Activated CD8-positive, alpha-beta T cell treated with anti-CD3 and anti-CD28 coated beads, Interleukin-2, amount 10 ng/mL, durations not matched to agents 7 days and 5 days (primary cell): ENCODE measurements at regions not wholly inside any gene's neighbourhood (a gene's known extent, or its start where the extent isn't known, plus 50 kb on each side); places are given as distances from the start of the nearest gene placed in this dataset.
"Not testable (repeated sequence)": the region's sequence is repeated elsewhere in the genome, so short reads cannot be mapped to it uniquely, and the experiment has no call there.

Experiments used
- ATAC-seq: fragments of 150-1000 bp; cut with Tn5 transposase; one replicate; pipeline ENCODE4 v1.10.0; 2021; ENCODE audit warnings: moderate library complexity
- CTCF ChIA-PET: fragments of 350-600 bp; sonication (Branson Sonifier 250); formaldehyde crosslinking; loops from one replicate; lab custom pipeline; 2021; ENCODE audit warnings: antibody characterized with exemption; lab: Charles Lee
- POLR2A ChIA-PET: fragments of 350-600 bp; sonication (Branson Sonifier 250); formaldehyde crosslinking; loops from one replicate; lab custom pipeline; 2021; ENCODE audit warnings: antibody characterized with exemption; lab: Charles Lee
- DNase-seq: peaks from one replicate; pipeline ENCODE4 v3.0.0-alpha.2; 2020
- H3K27ac Mint-ChIP-seq: one replicate; pipeline ENCODE4 v1.8.0; 2021; ENCODE audit warnings: mild to moderate bottlenecking, mixed read lengths
- H3K27me3 Mint-ChIP-seq: one replicate; pipeline ENCODE4 v1.8.0; 2021; ENCODE audit warnings: low read depth, mixed read lengths
- H3K36me3 Mint-ChIP-seq: one replicate; pipeline ENCODE4 v1.8.0; 2021; ENCODE audit warnings: low read depth, mixed read lengths
- H3K4me1 Mint-ChIP-seq: one replicate; pipeline ENCODE4 v1.8.0; 2021; ENCODE audit warnings: low read depth, mixed read lengths
- H3K4me3 Mint-ChIP-seq: one replicate; pipeline ENCODE4 v1.8.0; 2021; ENCODE audit warnings: mild to moderate bottlenecking, mixed read lengths
- H3K9me3 Mint-ChIP-seq: one replicate; pipeline ENCODE4 v1.8.0; 2022; ENCODE audit warnings: mixed read lengths; ENCODE audit not compliant: insufficient read depth

GRCh38 chr12:60724984-60725383 lies 1129.2 kb downstream of the SLC16A7 start:
- POLR2A ChIA-PET = no interaction called here
- H3K4me1 Mint-ChIP-seq = no peaks in the 10 kb centered on the region
- H3K9me3 Mint-ChIP-seq = peaks cover 6% of the 10 kb centered on the region
- ATAC-seq = no peak
- no peak for DNase-seq
- H3K27me3 Mint-ChIP-seq = no peaks in the 10 kb centered on the region
- no peaks in the 10 kb centered on the region for H3K36me3 Mint-ChIP-seq
- no peak overlapping the region for H3K4me3 Mint-ChIP-seq
- CTCF ChIA-PET = no interaction called here
- no peak overlapping the region for H3K27ac Mint-ChIP-seq

- POLR2A ChIA-PET = no interaction called here
- Mint-ChIP-seq H3K27me3 (no peaks in the 10 kb centered on the region), H3K27ac (no peak overlapping the region), H3K9me3 (peaks cover 20% of the 10 kb centered on the region), H3K4me1 (no peaks in the 10 kb centered on the region), H3K4me3 (no peak overlapping the region), H3K36me3 (no peaks in the 10 kb centered on the region)
- ATAC-seq = no peak
- CTCF ChIA-PET = no interaction called here
- DNase-seq = no peak
Observed at GRCh38 chr12:60752589-60752988, 1156.8 kb downstream of the SLC16A7 start.

GRCh38 chr12:60758224-60758623 lies 1162.4 kb downstream of the SLC16A7 start:
- ATAC-seq (no peak), DNase-seq (no peak)
- peaks cover 9% of the 10 kb centered on the region for H3K9me3 Mint-ChIP-seq
- H3K27ac Mint-ChIP-seq = no peak overlapping the region
- POLR2A ChIA-PET = no interaction called here
- no peak overlapping the region for H3K4me3 Mint-ChIP-seq
- no peaks in the 10 kb centered on the region for H3K36me3 Mint-ChIP-seq
- H3K27me3 Mint-ChIP-seq = no peaks in the 10 kb centered on the region
- CTCF ChIA-PET = no interaction called here
- no peaks in the 10 kb centered on the region for H3K4me1 Mint-ChIP-seq

GRCh38 chr12:60760965-60761364 lies 1165.1 kb downstream of the SLC16A7 start:
- ChIA-PET CTCF (no interaction called here), POLR2A (no interaction called here)
- H3K4me1 Mint-ChIP-seq = no peaks in the 10 kb centered on the region
- DNase-seq = no peak
- peaks cover 3% of the 10 kb centered on the region for H3K9me3 Mint-ChIP-seq
- H3K27ac Mint-ChIP-seq = no peak overlapping the region
- H3K27me3 Mint-ChIP-seq = no peaks in the 10 kb centered on the region
- no peak overlapping the region for H3K4me3 Mint-ChIP-seq
- no peak for ATAC-seq
- no peaks in the 10 kb centered on the region for H3K36me3 Mint-ChIP-seq

- H3K9me3 Mint-ChIP-seq, H3K4me1 Mint-ChIP-seq, CTCF ChIA-PET, ATAC-seq, H3K27ac Mint-ChIP-seq, POLR2A ChIA-PET, H3K27me3 Mint-ChIP-seq, H3K4me3 Mint-ChIP-seq, DNase-seq, H3K36me3 Mint-ChIP-seq: not testable (repeated sequence)
Observed at GRCh38 chr12:60801166-60801565, 1205.3 kb downstream of the SLC16A7 start.

- H3K36me3 Mint-ChIP-seq = no peaks in the 10 kb centered on the region
- DNase-seq (no peak), ATAC-seq (no peak)
- ChIA-PET POLR2A (no interaction called here), CTCF (no interaction called here)
- no peak overlapping the region for H3K4me3 Mint-ChIP-seq
- no peaks in the 10 kb centered on the region for H3K4me1 Mint-ChIP-seq
- no peak overlapping the region for H3K27ac Mint-ChIP-seq
- no peaks in the 10 kb centered on the region for H3K27me3 Mint-ChIP-seq
- H3K9me3 Mint-ChIP-seq = peaks cover 9% of the 10 kb centered on the region
Observed at GRCh38 chr12:60803147-60803546, 1207.3 kb downstream of the SLC16A7 start.

GRCh38 chr12:60805364-60805763 lies 1209.5 kb downstream of the SLC16A7 start:
- Mint-ChIP-seq H3K27ac (no peak overlapping the region), H3K4me3 (no peak overlapping the region), H3K9me3 (peaks cover 3% of the 10 kb centered on the region), H3K36me3 (no peaks in the 10 kb centered on the region), H3K4me1 (no peaks in the 10 kb centered on the region), H3K27me3 (no peaks in the 10 kb centered on the region)
- ATAC-seq = no peak
- CTCF ChIA-PET = interaction anchor here (0.5 kb wide), 1 partner anchor 311 kb away, joined by 3 read pairs; no protein-coding TSS in a partner anchor
- no peak for DNase-seq
- POLR2A ChIA-PET = no interaction called here

GRCh38 chr12:60819794-60820193 lies 1224.0 kb downstream of the SLC16A7 start:
- H3K9me3 Mint-ChIP-seq = peaks cover 12% of the 10 kb centered on the region
- DNase-seq (no peak), ATAC-seq (no peak)
- no peak overlapping the region for H3K4me3 Mint-ChIP-seq
- no peak overlapping the region for H3K27ac Mint-ChIP-seq
- no peaks in the 10 kb centered on the region for H3K27me3 Mint-ChIP-seq
- ChIA-PET CTCF (no interaction called here), POLR2A (no interaction called here)
- no peaks in the 10 kb centered on the region for H3K4me1 Mint-ChIP-seq
- H3K36me3 Mint-ChIP-seq = no peaks in the 10 kb centered on the region

- no peak overlapping the region for H3K27ac Mint-ChIP-seq
- H3K9me3 Mint-ChIP-seq = no peaks in the 10 kb centered on the region
- DNase-seq = no peak
- ATAC-seq = no peak
- H3K4me1 Mint-ChIP-seq = no peaks in the 10 kb centered on the region
- no peaks in the 10 kb centered on the region for H3K36me3 Mint-ChIP-seq
- CTCF ChIA-PET = no interaction called here
- H3K27me3 Mint-ChIP-seq = no peaks in the 10 kb centered on the region
- H3K4me3 Mint-ChIP-seq = no peak overlapping the region
- POLR2A ChIA-PET = no interaction called here
Observed at GRCh38 chr12:60822580-60822979, 1226.8 kb downstream of the SLC16A7 start.

- H3K36me3 Mint-ChIP-seq = no peaks in the 10 kb centered on the region
- H3K4me1 Mint-ChIP-seq = no peaks in the 10 kb centered on the region
- DNase-seq (no peak), ATAC-seq (no peak)
- CTCF ChIA-PET = no interaction called here
- H3K27ac Mint-ChIP-seq = no peak overlapping the region
- POLR2A ChIA-PET = no interaction called here
- no peak overlapping the region for H3K4me3 Mint-ChIP-seq
- no peaks in the 10 kb centered on the region for H3K27me3 Mint-ChIP-seq
- peaks cover 10% of the 10 kb centered on the region for H3K9me3 Mint-ChIP-seq
Observed at GRCh38 chr12:60830381-60830780, 1234.6 kb downstream of the SLC16A7 start.

- Mint-ChIP-seq H3K9me3 (peaks cover 10% of the 10 kb centered on the region), H3K36me3 (no peaks in the 10 kb centered on the region), H3K27me3 (no peaks in the 10 kb centered on the region), H3K4me3 (no peak overlapping the region), H3K27ac (no peak overlapping the region), H3K4me1 (no peaks in the 10 kb centered on the region)
- ChIA-PET POLR2A (no interaction called here), CTCF (no interaction called here)
- ATAC-seq (no peak), DNase-seq (no peak)
Observed at GRCh38 chr12:60832290-60832689, 1236.5 kb downstream of the SLC16A7 start.

- Mint-ChIP-seq H3K27me3 (no peaks in the 10 kb centered on the region), H3K36me3 (no peaks in the 10 kb centered on the region), H3K4me3 (no peak overlapping the region), H3K9me3 (peaks cover 10% of the 10 kb centered on the region), H3K4me1 (no peaks in the 10 kb centered on the region), H3K27ac (no peak overlapping the region)
- ChIA-PET POLR2A (no interaction called here), CTCF (no interaction called here)
- ATAC-seq (no peak), DNase-seq (no peak)
Observed at GRCh38 chr12:60834372-60834771, 1238.5 kb downstream of the SLC16A7 start.

- ATAC-seq (no peak), DNase-seq (no peak)
- Mint-ChIP-seq H3K27ac (no peak overlapping the region), H3K4me1 (no peaks in the 10 kb centered on the region), H3K9me3 (peaks cover 10% of the 10 kb centered on the region), H3K4me3 (no peak overlapping the region), H3K27me3 (no peaks in the 10 kb centered on the region), H3K36me3 (no peaks in the 10 kb centered on the region)
- CTCF ChIA-PET = no interaction called here
- POLR2A ChIA-PET = no interaction called here
Observed at GRCh38 chr12:60834806-60835205, 1239.0 kb downstream of the SLC16A7 start.
